T47D (cell line): ENCODE measurements at regions not wholly inside any gene's neighbourhood (a gene's known extent, or its start where the extent isn't known, plus 50 kb on each side); places are given as distances from the start of the nearest gene placed in this dataset.

ENCODE experiments used
- DNase-seq, 2 experiments: peaks; one replicate each; pipeline versions ENCODE4 v3.0.0 to v3.0.0-alpha.2; 2011 to 2012; ENCODE audit warnings: low read depth in 1 of 2, low spot score in 1 of 2
- JUND ChIP-seq: IDR thresholded peaks from 2 replicates; pipeline ENCODE4 v1.6.1; 2012; ENCODE audit warnings: low read depth
- in situ Hi-C: cut with HindIII; loops from 2 replicates; pipeline ENCODE4 v1.10.0; 2016; ENCODE audit warnings: low sequenced_read_pairs, low pct_unique_long_range_greater_than_20kb

GRCh38 chr3:116914004-116914403 lies 204.4 kb downstream of the TUSC7 start:
- TF ChIP-seq JUND = no peak

GRCh38 chr3:116916836-116917235 lies 207.3 kb downstream of the TUSC7 start:
- no peak for DNase-seq
- no peak for TF ChIP-seq JUND
- in situ Hi-C loops = no loop called here

More at GRCh38 chr3:116914004-116914403, 204.4 kb downstream of the TUSC7 start:
- in situ Hi-C loops = no loop called here
- DNase-seq = no peak

- in situ Hi-C loops = no loop called here
- peak; percentile 7 to 57 for DNase-seq
Measured at GRCh38 chr3:116920826-116921610, 211.4 kb downstream of the TUSC7 start.

GRCh38 chr3:116927918-116928317 lies 218.3 kb downstream of the TUSC7 start:
- no peak for DNase-seq
- no peak for TF ChIP-seq JUND
- in situ Hi-C loops = no loop called here

More at GRCh38 chr3:116920826-116921610, 211.4 kb downstream of the TUSC7 start:
- peak; percentile 56 for TF ChIP-seq JUND

- in situ Hi-C loops = no loop called here
- no peak for DNase-seq
Measured at GRCh38 chr3:116929505-116930222, 220.1 kb downstream of the TUSC7 start.

GRCh38 chr3:116930786-116931185 lies 221.2 kb downstream of the TUSC7 start:
- DNase-seq = peak in 1 of 2 experiments; percentile 2
- in situ Hi-C loops = no loop called here
- TF ChIP-seq JUND = no peak

More at GRCh38 chr3:116929505-116930222, 220.1 kb downstream of the TUSC7 start:
- TF ChIP-seq JUND = no peak

DNA sequence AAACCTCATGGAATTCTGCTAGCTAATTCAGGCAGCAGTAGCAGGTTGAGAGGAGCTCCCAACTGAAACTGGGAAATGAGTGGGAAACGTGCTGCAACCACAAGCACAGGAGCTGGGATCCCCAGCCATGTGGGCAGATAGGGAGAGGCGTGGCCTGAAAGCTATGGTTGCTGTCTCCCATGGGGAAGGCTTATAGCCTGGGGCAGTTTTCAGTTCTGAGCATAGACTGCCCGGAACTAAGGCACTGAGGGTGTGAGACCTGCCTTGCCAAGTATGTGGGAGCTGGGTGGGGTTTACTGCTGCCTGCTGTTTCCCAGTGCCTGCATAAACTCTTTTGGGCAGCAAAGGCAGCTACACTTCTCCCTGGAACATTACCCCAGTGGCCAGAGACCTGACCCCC lies 229.5 kb downstream of the TUSC7 start:
- TF ChIP-seq JUND = no peak
- in situ Hi-C loops = no loop called here
- DNase-seq = peak in 1 of 2 experiments; percentile 6

DNA sequence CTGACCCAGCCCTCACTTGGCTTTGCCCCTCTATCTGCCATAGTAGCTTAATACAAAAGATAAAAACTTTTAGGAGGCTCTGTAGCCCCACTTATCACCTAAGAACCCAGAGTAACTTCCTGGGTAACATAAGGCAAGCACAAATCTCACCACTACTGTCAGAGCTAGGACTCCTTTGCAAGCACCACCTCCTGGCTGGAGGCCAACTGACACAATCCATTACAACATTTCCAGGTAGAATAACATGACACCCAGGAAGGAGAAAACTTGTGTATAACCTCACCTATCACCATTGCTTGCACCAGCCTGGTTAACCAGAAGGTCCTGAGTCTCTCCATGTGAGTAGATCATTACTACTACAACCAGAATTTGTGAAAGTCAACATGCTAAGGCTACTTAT lies 230.0 kb downstream of the TUSC7 start:
- TF ChIP-seq JUND = no peak
- in situ Hi-C loops = no loop called here
- peak in 1 of 2 experiments; percentile 24 for DNase-seq

GRCh38 chr3:116940719-116941118 lies 231.1 kb downstream of the TUSC7 start:
- in situ Hi-C loops = no loop called here
- TF ChIP-seq JUND = no peak

DNA sequence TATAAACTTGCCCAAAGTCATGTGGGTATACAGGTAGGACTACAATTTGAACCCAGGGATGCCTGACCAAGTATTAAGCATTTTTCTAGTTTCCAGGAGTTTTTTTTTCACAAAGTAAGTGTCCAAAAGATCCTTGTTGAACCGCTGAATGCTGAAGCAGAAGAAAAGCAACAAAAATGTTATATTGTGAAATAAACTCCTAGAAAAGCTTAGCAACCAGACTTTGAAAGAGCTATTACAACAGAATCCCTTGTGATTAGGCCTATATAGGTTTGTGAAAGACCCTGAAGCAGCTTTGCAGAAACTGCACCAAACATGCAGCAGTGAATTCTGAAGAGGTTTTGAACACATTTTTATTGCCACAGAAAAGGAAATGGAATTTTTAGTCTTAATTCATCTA lies 236.8 kb downstream of the TUSC7 start:
- in situ Hi-C loops = no loop called here
- no peak for TF ChIP-seq JUND

More at GRCh38 chr3:116940719-116941118, 231.1 kb downstream of the TUSC7 start:
- DNase-seq = no peak

DNA sequence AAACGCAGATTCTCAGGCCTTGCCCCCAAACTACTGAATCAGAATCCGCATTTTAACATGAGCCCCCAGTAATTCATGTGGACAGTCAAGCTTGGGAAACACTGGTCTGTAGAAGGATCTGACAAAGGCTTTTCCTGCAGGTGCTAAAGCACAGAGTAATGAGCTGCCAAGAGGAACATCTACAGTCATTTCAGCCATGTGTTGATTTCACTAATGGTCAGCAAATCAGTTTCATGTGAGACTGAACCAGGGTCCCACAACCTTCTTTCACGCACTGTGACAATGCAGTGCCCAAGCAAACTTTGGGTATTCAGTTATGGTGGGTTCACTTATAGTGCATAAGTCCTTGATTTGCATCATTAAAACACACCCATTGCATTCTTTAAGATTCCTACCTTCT lies 237.6 kb downstream of the TUSC7 start:
- DNase-seq = no peak
- in situ Hi-C loops = no loop called here
- TF ChIP-seq JUND = no peak

More for the DNA sequence above, 236.8 kb downstream of the TUSC7 start:
- DNase-seq = no peak

DNA sequence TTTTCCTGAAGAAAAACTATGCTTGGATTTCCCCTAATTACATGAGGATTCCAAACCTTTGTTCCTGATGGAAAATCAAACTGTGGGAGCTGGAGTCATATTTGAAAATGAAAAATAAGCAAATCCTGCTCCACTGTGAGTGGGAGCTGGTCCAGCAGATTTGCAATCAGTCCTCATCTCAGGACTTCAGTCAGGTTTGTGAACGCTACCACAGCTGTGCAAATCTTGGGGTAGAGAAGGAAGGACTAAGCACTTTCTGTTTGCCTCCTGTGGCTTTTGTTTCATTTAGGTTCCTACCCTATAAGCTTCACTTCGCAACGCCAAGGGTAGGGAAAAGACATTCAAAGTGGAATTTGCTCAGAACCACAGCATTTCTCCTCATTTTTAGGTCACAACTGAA lies 238.2 kb downstream of the TUSC7 start:
- peak in 1 of 2 experiments; percentile 16 for DNase-seq
- no peak for TF ChIP-seq JUND
- in situ Hi-C loops = no loop called here
